Vagina (tissue), 2 donors: ENCODE measurements at regions not wholly inside any gene's neighbourhood (a gene's known extent, or its start where the extent isn't known, plus 50 kb on each side); places are given as distances from the start of the nearest gene placed in this dataset.

ENCODE experiments used
- DNase-seq, 2 donors: peaks; one replicate each; pipeline ENCODE4 v3.0.0-alpha.2; 2017; ENCODE audit errors: extremely low spot score in 2 of 2
- H3K27ac ChIP-seq: fragments of 200-600 bp; sonication (generic); one replicate; pipeline ENCODE4 v1.5.1; 2019
- H3K27me3 ChIP-seq: fragments of 200-600 bp; sonication (generic); one replicate; pipeline ENCODE4 v1.5.1; 2019
- H3K36me3 ChIP-seq, 2 donors: fragments of 200-600 bp; sonication (generic); one replicate each; pipeline ENCODE4 v1.5.1; 2017 to 2019
- H3K4me1 ChIP-seq: fragments of 200-600 bp; sonication (generic); one replicate; pipeline ENCODE4 v1.5.1; 2019
- H3K4me3 ChIP-seq, 2 donors: fragments of 200-600 bp; sonication (generic); 1 replicate in 1 of 2; 2 replicates in 1 of 2; pipeline ENCODE4 v1.5.1; 2016 to 2019
- H3K9me3 ChIP-seq: fragments of 200-600 bp; sonication (generic); one replicate; pipeline ENCODE4 v1.5.1; 2019
- CTCF ChIP-seq, 3 experiments: fragments of 450-650 bp in 2 of 3; fragments of 200-600 bp in 1 of 3; sonication (generic) in 1 of 3; IDR thresholded peaks; one replicate each; pipeline ENCODE4 v1.5.1; 2017 to 2019; ENCODE audit warnings: antibody characterized with exemption in 3 of 3, mild to moderate bottlenecking in 2 of 3, moderate library complexity in 2 of 3
- POLR2A ChIP-seq, 2 donors: fragments of 450-650 bp; IDR thresholded peaks; one replicate each; pipeline ENCODE4 v1.6.1; 2017; ENCODE audit warnings: antibody characterized with exemption in 2 of 2, mild to moderate bottlenecking in 2 of 2, moderate library complexity in 2 of 2
- POLR2AphosphoS5 ChIP-seq, 2 donors: sonication (generic); formaldehyde crosslinking; IDR thresholded peaks; one replicate each; pipeline ENCODE4 v1.9.0; 2017; ENCODE audit warnings: antibody characterized with exemption in 2 of 2, mild to moderate bottlenecking in 2 of 2, low read depth in 1 of 2; ENCODE audit not compliant: insufficient read depth in 1 of 2
- intact Hi-C: fragments of 100-400 bp; cut with DNase I; formaldehyde crosslinking; loops from one replicate; pipeline ENCODE4 v1.15.1; 2023

- intact Hi-C loops, result loop anchor here (5.0 to 10.0 kb wide), 2 partner anchors 69 to 242 kb away; no protein-coding TSS in a partner anchor
These were observed 109.5 kb upstream of the NFIA start for GRCh38 chr1:60972841-60973364.

GRCh38 chr1:60971330-60971729, 111.0 kb upstream of the NFIA start:
- no peaks in the 10 kb centered on the region for H3K4me1 ChIP-seq
- intact Hi-C loops, result loop anchor here (5.0 to 10.0 kb wide), 2 partner anchors 71 to 243 kb away; no protein-coding TSS in a partner anchor
- H3K27me3 ChIP-seq, result no peaks in the 10 kb centered on the region
- H3K36me3 ChIP-seq, result no peaks in the 10 kb centered on the region
- H3K4me3 ChIP-seq, result no peak overlapping the region
- H3K27ac ChIP-seq, result no peak overlapping the region
- TF ChIP-seq POLR2AphosphoS5 (IDR thresholded peaks at IDR 0.05; ENCODE audit: insufficient read depth in 1 of 2, low read depth in 1 of 2), result no peak
- TF ChIP-seq CTCF (IDR thresholded peaks at IDR 0.05), result no peak
- TF ChIP-seq POLR2A (IDR thresholded peaks at IDR 0.05), result no peak
- H3K9me3 ChIP-seq, result no peaks in the 10 kb centered on the region
- DNase-seq, result no peak

More at GRCh38 chr1:60972841-60973364, 109.5 kb upstream of the NFIA start:
- H3K4me3 ChIP-seq, result no peak overlapping the region
- no peak overlapping the region for H3K27ac ChIP-seq
- H3K4me1 ChIP-seq, result no peaks in the 10 kb centered on the region
- no peaks in the 10 kb centered on the region for H3K27me3 ChIP-seq
- DNase-seq, result no peak
- TF ChIP-seq POLR2AphosphoS5 (IDR thresholded peaks at IDR 0.05; ENCODE audit: insufficient read depth in 1 of 2, low read depth in 1 of 2) (no peak), POLR2A (IDR thresholded peaks at IDR 0.05) (no peak), CTCF (IDR thresholded peaks at IDR 0.05) (no peak)
- no peaks in the 10 kb centered on the region for H3K36me3 ChIP-seq
- no peaks in the 10 kb centered on the region for H3K9me3 ChIP-seq

- Histone ChIP-seq H3K27me3 (no peaks in the 10 kb centered on the region), H3K27ac (no peak overlapping the region), H3K9me3 (no peaks in the 10 kb centered on the region), H3K36me3 (no peaks in the 10 kb centered on the region), H3K4me1 (no peaks in the 10 kb centered on the region), H3K4me3 (no peak overlapping the region)
- DNase-seq, result no peak
- intact Hi-C loops, result loop anchor here (5.0 to 10.0 kb wide), 2 partner anchors 72 to 245 kb away; no protein-coding TSS in a partner anchor
- TF ChIP-seq POLR2AphosphoS5 (IDR thresholded peaks at IDR 0.05; ENCODE audit: insufficient read depth in 1 of 2, low read depth in 1 of 2) (no peak), CTCF (IDR thresholded peaks at IDR 0.05) (peak in 2 of 3 experiments; percentile 26 to 57)
These were observed 112.3 kb upstream of the NFIA start for GRCh38 chr1:60969971-60970509.

GRCh38 chr1:60965280-60965854, 117.0 kb upstream of the NFIA start:
- intact Hi-C loops, result no loop called here
- TF ChIP-seq POLR2AphosphoS5 (IDR thresholded peaks at IDR 0.05; ENCODE audit: insufficient read depth in 1 of 2, low read depth in 1 of 2), result no peak
- no peak for TF ChIP-seq CTCF (IDR thresholded peaks at IDR 0.05)
- no peak for TF ChIP-seq POLR2A (IDR thresholded peaks at IDR 0.05)
- no peak for DNase-seq
- Histone ChIP-seq H3K9me3 (no peaks in the 10 kb centered on the region), H3K4me3 (no peak overlapping the region), H3K4me1 (no peaks in the 10 kb centered on the region), H3K27ac (no peak overlapping the region), H3K27me3 (no peaks in the 10 kb centered on the region), H3K36me3 (no peaks in the 10 kb centered on the region)
